ENCODE measurements at regions not wholly inside any gene's neighbourhood (a gene's known extent, or its start where the extent isn't known, plus 50 kb on each side); places are given as distances from the start of the nearest gene placed in this dataset.

DNA sequence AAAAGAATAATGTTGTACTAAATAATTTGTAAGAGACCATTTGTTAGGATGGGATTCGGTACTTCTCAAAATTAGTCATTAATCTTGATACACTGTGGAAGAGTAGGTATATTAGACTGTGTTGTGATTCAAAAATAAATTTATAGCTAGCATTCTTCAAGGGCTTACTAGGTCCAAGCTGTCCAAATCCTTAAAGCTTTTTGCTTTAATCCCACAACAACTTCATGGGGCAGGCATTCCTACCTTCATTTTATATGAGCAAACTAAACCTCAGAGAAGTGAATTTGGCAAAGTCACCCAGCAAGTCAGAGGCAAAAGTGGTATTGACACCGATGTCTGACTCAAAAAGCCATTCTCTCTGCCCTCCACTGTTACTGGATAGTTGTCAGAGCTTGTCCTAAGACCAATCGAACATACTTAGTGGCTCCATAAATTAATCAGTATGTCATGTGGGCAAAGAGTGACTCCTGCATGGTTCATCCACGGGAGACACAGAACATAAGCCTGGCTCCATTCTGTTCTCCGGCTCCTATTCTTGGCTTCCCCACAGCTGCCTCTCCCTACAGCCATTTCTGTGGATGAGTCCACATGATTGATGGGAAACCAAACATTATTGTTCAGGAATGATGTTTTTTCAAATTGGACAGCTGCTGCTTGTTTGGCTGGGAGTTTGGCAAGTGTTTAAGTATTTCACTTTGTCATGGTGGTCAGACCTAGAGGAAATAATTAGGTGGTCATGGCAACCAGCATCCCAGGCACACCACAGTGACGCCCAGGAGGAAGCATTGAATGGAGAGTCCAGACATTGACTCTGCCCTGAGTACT is 133.4 kb upstream of the FGGY start:
- TF ChIP-seq, protein P1, sequence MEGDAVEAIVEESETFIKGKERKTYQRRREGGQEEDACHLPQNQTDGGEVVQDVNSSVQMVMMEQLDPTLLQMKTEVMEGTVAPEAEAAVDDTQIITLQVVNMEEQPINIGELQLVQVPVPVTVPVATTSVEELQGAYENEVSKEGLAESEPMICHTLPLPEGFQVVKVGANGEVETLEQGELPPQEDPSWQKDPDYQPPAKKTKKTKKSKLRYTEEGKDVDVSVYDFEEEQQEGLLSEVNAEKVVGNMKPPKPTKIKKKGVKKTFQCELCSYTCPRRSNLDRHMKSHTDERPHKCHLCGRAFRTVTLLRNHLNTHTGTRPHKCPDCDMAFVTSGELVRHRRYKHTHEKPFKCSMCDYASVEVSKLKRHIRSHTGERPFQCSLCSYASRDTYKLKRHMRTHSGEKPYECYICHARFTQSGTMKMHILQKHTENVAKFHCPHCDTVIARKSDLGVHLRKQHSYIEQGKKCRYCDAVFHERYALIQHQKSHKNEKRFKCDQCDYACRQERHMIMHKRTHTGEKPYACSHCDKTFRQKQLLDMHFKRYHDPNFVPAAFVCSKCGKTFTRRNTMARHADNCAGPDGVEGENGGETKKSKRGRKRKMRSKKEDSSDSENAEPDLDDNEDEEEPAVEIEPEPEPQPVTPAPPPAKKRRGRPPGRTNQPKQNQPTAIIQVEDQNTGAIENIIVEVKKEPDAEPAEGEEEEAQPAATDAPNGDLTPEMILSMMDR (IDR thresholded peaks at IDR 0.05): no peak
- no peak for TF ChIP-seq POLR2AphosphoS5 (IDR thresholded peaks at IDR 0.05)
- TF ChIP-seq EP300 (IDR thresholded peaks at IDR 0.05): no peak
